ENCODE measurements at regions not wholly inside any gene's neighbourhood (a gene's known extent, or its start where the extent isn't known, plus 50 kb on each side); places are given as distances from the start of the nearest gene placed in this dataset.
"Not testable (repeated sequence)": the region's sequence is repeated elsewhere in the genome, so short reads cannot be mapped to it uniquely, and the experiment has no call there.

- ChIA-PET POLR2A (ENCODE audit: partially characterized antibody) (no interaction called here), CTCF (ENCODE audit: partially characterized antibody) (no interaction called here)
- H3K9me3 Mint-ChIP-seq, result peaks cover 5 to 33% (median 12%) of the 10 kb centered on the region in 8 donors
- H3K36me3 Mint-ChIP-seq, result no peaks in the 10 kb centered on the region
- Histone ChIP-seq H3K4me3 (ENCODE audit: low read length in 2 of 2) (no peak overlapping the region), H3K36me3 (ENCODE audit: insufficient read depth, low read length) (no peaks in the 10 kb centered on the region), H3K27me3 (ENCODE audit: insufficient read depth, low read length) (no peaks in the 10 kb centered on the region), H3K27ac (ENCODE audit: low read depth, low read length) (no peak overlapping the region), H3K9me3 (ENCODE audit: control insufficient read depth in 1 of 2, low read length in 2 of 2) (no peaks in the 10 kb centered on the region), H3K4me1 (ENCODE audit: insufficient read depth, low read length) (no peaks in the 10 kb centered on the region)
- DNase-seq, result no peak
- no peak overlapping the region for H3K27ac Mint-ChIP-seq
- intact Hi-C loops (cut with micrococcal nuclease), result no loop called here
- no peak overlapping the region for H3K4me3 Mint-ChIP-seq
- no peaks in the 10 kb centered on the region for H3K4me1 Mint-ChIP-seq
- H3K27me3 Mint-ChIP-seq, result peaks cover 0 to 2% of the 10 kb centered on the region in 2 donors
Measured at GRCh38 chr14:37779480-37779879, 184.1 kb downstream of the TTC6 start.

DNA sequence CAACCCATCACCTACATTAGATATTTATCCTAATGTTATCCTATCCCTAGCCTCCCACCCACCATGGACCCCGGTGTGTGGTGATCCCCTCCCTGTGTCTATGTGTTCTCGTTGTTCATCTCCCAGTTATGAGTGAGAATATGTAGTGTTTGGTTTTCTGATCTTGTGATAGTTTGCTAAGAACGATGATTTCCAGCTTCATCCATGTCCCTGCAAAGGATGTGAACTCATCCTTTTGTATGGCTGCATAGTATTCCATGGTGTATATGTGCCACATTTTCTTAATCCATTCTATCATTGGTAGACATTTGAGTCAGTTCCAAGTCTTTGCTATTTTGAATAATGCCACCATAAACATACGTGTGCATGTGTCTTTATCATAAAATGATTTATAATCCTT, 185.3 kb downstream of the TTC6 start:
- CTCF ChIA-PET (ENCODE audit: partially characterized antibody); H3K36me3 ChIP-seq (ENCODE audit: insufficient read depth, low read length); intact Hi-C loops (cut with micrococcal nuclease); H3K27ac ChIP-seq (ENCODE audit: low read depth, low read length); H3K27me3 Mint-ChIP-seq; H3K4me3 Mint-ChIP-seq; POLR2A ChIA-PET (ENCODE audit: partially characterized antibody); H3K27me3 ChIP-seq (ENCODE audit: insufficient read depth, low read length); DNase-seq; H3K4me1 Mint-ChIP-seq; H3K27ac Mint-ChIP-seq; H3K36me3 Mint-ChIP-seq; H3K4me3 ChIP-seq (ENCODE audit: low read length in 2 of 2); H3K9me3 ChIP-seq (ENCODE audit: control insufficient read depth in 1 of 2, low read length in 2 of 2); H3K4me1 ChIP-seq (ENCODE audit: insufficient read depth, low read length): not testable (repeated sequence)
- peaks cover 4 to 35% (median 9%) of the 10 kb centered on the region in 8 donors for H3K9me3 Mint-ChIP-seq

DNA sequence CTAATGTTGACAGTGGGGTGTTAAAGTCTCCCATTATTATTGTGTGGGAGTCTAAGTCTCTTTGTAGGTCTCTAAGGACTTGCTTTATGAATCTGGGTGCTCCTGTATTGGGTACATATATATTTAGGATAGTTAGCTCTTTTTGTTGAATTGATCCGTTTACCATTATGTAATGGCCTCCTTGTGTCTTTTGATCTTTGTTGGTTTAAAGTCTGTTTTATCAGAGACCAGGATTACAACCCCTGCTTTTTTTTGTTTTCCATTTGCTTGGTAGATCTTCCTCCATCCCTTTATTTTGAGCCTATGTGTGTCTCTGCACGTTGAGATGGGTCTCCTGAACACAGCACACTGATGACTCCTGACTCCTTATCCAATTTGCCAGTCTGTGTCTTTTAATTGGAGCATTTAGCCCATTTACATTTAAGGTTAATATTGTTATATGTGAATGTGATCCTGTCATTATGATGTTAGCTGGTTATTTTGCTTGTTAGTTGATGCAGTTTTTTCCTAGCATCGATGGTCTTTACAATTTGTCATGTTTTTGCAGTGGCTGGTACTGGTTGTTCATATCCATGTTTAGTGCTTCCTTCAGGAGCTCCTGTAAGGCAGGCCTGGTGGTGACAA, 188.9 kb downstream of the TTC6 start:
- H3K27me3 Mint-ChIP-seq; H3K4me3 Mint-ChIP-seq; DNase-seq; H3K36me3 Mint-ChIP-seq; POLR2A ChIA-PET (ENCODE audit: partially characterized antibody); H3K27ac ChIP-seq (ENCODE audit: low read depth, low read length); H3K36me3 ChIP-seq (ENCODE audit: insufficient read depth, low read length); H3K27ac Mint-ChIP-seq; H3K4me3 ChIP-seq (ENCODE audit: low read length in 2 of 2); CTCF ChIA-PET (ENCODE audit: partially characterized antibody); H3K4me1 ChIP-seq (ENCODE audit: insufficient read depth, low read length); H3K4me1 Mint-ChIP-seq; intact Hi-C loops (cut with micrococcal nuclease); H3K27me3 ChIP-seq (ENCODE audit: insufficient read depth, low read length); H3K9me3 ChIP-seq (ENCODE audit: control insufficient read depth in 1 of 2, low read length in 2 of 2): not testable (repeated sequence)
- peaks cover 0 to 23% (median 8%) of the 10 kb centered on the region in 8 donors for H3K9me3 Mint-ChIP-seq

DNA sequence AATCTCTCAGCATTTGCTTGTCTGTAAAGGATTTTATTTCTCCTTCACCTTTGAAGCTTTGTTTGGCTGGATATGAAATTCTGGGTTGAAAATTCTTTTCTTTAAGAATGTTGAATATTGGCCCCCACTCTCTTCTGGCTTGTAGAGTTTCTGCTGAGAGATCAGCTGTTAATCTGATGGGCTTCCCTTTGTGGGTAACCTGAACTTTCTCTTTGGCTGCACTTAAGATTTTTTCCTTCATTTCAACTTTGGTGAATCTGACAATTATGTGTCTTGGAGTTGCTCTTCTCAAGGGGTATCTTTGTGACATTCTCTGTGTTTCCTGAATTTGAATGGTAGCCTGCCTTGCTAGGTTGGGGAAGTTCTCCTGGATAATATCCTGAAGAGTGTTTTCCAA, 189.4 kb downstream of the TTC6 start:
- H3K4me3 Mint-ChIP-seq; H3K27me3 Mint-ChIP-seq; intact Hi-C loops (cut with micrococcal nuclease); H3K4me1 Mint-ChIP-seq; POLR2A ChIA-PET (ENCODE audit: partially characterized antibody); H3K27me3 ChIP-seq (ENCODE audit: insufficient read depth, low read length); H3K9me3 ChIP-seq (ENCODE audit: control insufficient read depth in 1 of 2, low read length in 2 of 2); H3K36me3 Mint-ChIP-seq; H3K27ac ChIP-seq (ENCODE audit: low read depth, low read length); H3K4me1 ChIP-seq (ENCODE audit: insufficient read depth, low read length); DNase-seq; CTCF ChIA-PET (ENCODE audit: partially characterized antibody); H3K27ac Mint-ChIP-seq; H3K36me3 ChIP-seq (ENCODE audit: insufficient read depth, low read length); H3K4me3 ChIP-seq (ENCODE audit: low read length in 2 of 2): not testable (repeated sequence)
- H3K9me3 Mint-ChIP-seq, result peaks cover 0 to 23% (median 8%) of the 10 kb centered on the region in 8 donors

- H3K27me3 Mint-ChIP-seq; intact Hi-C loops (cut with micrococcal nuclease); DNase-seq; H3K4me3 Mint-ChIP-seq; H3K27ac ChIP-seq (ENCODE audit: low read depth, low read length); H3K4me3 ChIP-seq (ENCODE audit: low read length in 2 of 2); H3K27me3 ChIP-seq (ENCODE audit: insufficient read depth, low read length); H3K4me1 ChIP-seq (ENCODE audit: insufficient read depth, low read length); H3K36me3 Mint-ChIP-seq; CTCF ChIA-PET (ENCODE audit: partially characterized antibody); POLR2A ChIA-PET (ENCODE audit: partially characterized antibody); H3K27ac Mint-ChIP-seq; H3K4me1 Mint-ChIP-seq; H3K9me3 ChIP-seq (ENCODE audit: control insufficient read depth in 1 of 2, low read length in 2 of 2); H3K36me3 ChIP-seq (ENCODE audit: insufficient read depth, low read length): not testable (repeated sequence)
- H3K9me3 Mint-ChIP-seq, result peaks cover 0 to 23% (median 7%) of the 10 kb centered on the region in 8 donors
Measured at GRCh38 chr14:37785298-37785697, 189.9 kb downstream of the TTC6 start.

- H3K9me3 ChIP-seq (ENCODE audit: control insufficient read depth in 1 of 2, low read length in 2 of 2); CTCF ChIA-PET (ENCODE audit: partially characterized antibody); DNase-seq; H3K4me1 Mint-ChIP-seq; H3K27ac Mint-ChIP-seq; H3K36me3 Mint-ChIP-seq; H3K4me1 ChIP-seq (ENCODE audit: insufficient read depth, low read length); H3K4me3 Mint-ChIP-seq; intact Hi-C loops (cut with micrococcal nuclease); H3K4me3 ChIP-seq (ENCODE audit: low read length in 2 of 2); H3K27me3 ChIP-seq (ENCODE audit: insufficient read depth, low read length); H3K27ac ChIP-seq (ENCODE audit: low read depth, low read length); H3K27me3 Mint-ChIP-seq; H3K36me3 ChIP-seq (ENCODE audit: insufficient read depth, low read length); POLR2A ChIA-PET (ENCODE audit: partially characterized antibody): not testable (repeated sequence)
- H3K9me3 Mint-ChIP-seq, result peaks cover 0 to 17% (median 6%) of the 10 kb centered on the region in 8 donors
Measured at GRCh38 chr14:37786114-37786625, 190.7 kb downstream of the TTC6 start.

DNA sequence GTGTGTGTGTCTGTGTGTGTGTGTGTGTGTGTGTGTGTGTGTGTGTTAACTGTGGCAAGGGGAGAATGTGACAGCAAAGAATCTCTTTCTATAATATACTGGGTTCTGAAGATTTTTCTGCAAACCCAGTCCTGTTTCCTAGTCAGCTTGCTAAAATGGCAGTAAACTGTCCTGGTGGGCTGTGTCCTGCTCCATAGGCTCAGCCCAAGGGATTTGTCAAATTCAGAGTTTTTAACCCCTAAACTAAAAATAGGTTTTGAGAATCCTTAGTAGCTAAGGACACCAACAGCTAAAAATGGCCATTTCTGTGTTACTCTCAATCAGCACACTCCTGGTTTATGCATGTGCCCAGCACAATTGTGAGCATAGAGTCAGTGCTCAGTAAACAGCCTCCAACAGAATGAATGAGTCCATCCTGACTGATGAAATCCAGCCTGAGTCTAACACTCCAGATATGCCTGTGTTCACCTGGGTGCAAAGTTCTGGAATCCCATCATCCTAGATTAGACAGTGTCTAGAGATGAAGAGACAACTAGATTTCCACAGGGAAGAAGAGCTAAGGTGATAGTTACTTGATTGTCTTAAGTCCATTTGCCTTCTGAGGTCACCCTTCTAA, 192.6 kb downstream of the TTC6 start:
- no peaks in the 10 kb centered on the region for H3K27me3 Mint-ChIP-seq
- Histone ChIP-seq H3K27ac (ENCODE audit: low read depth, low read length) (no peak overlapping the region), H3K4me1 (ENCODE audit: insufficient read depth, low read length) (no peaks in the 10 kb centered on the region), H3K27me3 (ENCODE audit: insufficient read depth, low read length) (no peaks in the 10 kb centered on the region), H3K9me3 (ENCODE audit: control insufficient read depth in 1 of 2, low read length in 2 of 2) (no peaks in the 10 kb centered on the region), H3K36me3 (ENCODE audit: insufficient read depth, low read length) (no peaks in the 10 kb centered on the region), H3K4me3 (ENCODE audit: low read length in 2 of 2) (no peak overlapping the region)
- no peak overlapping the region for H3K4me3 Mint-ChIP-seq
- H3K36me3 Mint-ChIP-seq, result no peaks in the 10 kb centered on the region
- ChIA-PET POLR2A (ENCODE audit: partially characterized antibody) (no interaction called here), CTCF (ENCODE audit: partially characterized antibody) (no interaction called here)
- peaks cover 0 to 14% (median 5%) of the 10 kb centered on the region in 8 donors for H3K9me3 Mint-ChIP-seq
- H3K27ac Mint-ChIP-seq, result no peak overlapping the region
- no peaks in the 10 kb centered on the region for H3K4me1 Mint-ChIP-seq
- DNase-seq, result no peak
- intact Hi-C loops (cut with micrococcal nuclease), result no loop called here

All from CD4-positive, alpha-beta memory T cell (primary cell).